ENCODE measurements at regions not wholly inside any gene's neighbourhood (a gene's known extent, or its start where the extent isn't known, plus 50 kb on each side); places are given as distances from the start of the nearest gene placed in this dataset.

DNA sequence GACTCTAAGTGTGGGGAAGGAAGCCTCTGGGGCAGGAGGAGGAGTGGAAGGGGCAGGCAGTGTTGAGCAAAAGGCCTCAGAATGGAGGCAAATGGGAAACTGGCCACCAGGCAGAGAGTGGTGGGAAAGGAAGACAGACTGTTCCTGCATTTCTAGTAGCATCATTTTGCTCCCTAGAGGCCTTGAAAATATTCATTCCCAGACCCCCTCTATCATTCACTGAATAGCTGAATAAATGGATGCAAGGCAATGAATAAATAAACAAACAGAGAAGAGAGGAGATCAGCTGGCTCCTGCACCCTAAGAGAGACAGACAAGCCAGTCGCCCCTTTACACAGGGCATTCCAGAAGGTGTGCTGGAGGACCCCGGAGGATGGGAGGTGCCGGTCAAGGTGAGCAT is 511.9 kb downstream of the BCOR start:
- no peak for DNase-seq (ENCODE audit: low read depth in 2 of 2, low spot score in 1 of 2)

DNA sequence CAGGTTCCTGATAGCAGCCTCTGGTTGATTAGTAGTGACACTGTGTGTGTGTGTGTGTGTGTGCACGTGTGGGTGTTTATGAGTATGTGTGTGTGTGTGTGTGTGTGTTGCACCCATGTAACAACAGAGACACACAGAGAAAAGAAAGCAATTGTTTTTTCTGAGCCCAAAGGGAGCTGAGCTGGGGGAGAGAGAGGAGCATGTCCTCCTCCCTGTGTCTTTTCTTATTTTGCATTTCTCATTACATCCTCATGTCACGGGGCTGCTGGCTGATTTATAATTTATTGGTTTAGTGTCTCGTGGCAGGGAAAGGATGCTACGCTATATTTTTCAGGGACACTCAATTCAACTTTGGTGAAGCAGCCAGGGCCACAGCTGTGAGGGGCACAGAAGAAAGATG is 511.4 kb downstream of the BCOR start:
- DNase-seq (ENCODE audit: low read depth in 2 of 2, low spot score in 1 of 2): no peak

DNA sequence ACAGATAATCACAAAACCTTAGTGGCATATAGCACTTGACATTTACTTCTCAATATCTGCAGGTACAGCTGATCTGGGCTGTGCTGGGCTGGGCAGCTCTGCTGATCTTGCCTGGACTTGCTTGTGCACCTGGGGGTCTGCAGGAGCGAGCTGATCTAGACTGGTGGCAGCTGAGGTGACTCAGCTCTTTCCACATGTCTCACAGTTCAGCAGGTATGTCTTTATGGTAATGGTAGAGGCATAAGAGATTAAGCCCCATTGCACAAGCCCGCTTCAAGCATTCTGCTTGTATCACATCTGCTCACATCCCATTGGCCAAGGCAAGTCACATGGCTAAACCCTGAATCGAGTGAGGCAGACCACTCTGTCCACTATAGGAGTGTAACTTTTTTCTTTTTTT is 506.7 kb downstream of the BCOR start:
- DNase-seq (ENCODE audit: low read depth in 2 of 2, low spot score in 1 of 2): no peak

DNA sequence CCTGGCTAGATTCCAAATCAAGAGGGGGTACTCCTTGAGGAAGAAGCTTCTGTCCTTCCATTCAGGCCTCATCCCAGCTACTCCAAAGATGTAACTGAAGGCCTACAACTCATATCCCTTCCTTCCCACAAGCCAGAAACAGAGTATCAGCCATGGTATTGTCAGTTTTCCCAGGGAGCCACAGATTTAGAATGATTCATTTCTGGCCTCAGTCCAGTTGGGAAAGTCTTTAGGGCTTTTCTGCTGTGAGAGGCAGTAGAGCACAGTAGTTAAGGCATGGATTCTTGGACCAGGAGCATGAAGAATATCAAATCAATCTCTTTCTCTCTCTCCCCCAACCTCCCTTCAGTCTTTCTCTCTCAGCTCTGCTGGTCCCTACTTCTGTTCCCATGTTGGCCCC is 505.0 kb downstream of the BCOR start:
- DNase-seq (ENCODE audit: low read depth in 2 of 2, low spot score in 1 of 2): no peak

DNA sequence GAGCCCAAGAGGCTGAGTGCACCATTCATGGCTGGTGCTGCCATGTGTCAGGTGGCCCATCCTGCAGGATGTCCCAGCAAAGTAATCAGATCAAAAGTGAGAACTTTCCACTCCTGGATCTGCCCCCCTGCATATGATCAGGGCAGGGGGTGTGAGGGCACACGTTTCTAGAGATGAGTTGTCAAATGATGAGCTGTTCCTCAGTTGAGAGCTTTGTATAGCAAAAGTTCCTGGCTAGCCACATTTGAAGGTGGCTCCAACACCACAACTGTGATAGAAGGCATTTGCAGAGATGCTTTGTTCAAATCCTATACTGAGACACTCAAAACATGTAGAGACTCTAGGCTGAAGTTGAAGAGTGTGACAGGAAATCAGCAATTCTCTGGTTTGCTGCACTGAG is 501.8 kb downstream of the BCOR start:
- DNase-seq (ENCODE audit: low read depth in 2 of 2, low spot score in 1 of 2): no peak

DNA sequence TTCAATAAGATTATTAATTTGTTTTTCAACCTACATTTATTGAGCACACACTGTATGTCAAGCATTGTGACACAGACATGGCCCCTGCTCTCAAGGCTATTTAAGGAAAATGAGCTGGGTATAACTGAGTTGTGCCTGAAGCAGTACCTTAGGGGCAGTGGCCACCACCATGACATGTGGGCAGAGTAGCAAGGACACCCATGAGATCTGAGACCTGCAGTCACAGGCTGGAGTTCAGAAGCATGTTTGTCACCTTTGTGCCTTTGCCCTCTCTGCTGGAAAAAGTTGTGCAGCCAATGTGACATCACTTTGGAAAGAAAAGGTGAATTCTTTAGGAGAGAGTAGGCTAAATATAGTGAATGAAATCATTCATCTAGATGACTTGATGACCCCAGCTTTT is 501.3 kb downstream of the BCOR start:
- no peak for DNase-seq (ENCODE audit: low read depth in 2 of 2, low spot score in 1 of 2)

DNA sequence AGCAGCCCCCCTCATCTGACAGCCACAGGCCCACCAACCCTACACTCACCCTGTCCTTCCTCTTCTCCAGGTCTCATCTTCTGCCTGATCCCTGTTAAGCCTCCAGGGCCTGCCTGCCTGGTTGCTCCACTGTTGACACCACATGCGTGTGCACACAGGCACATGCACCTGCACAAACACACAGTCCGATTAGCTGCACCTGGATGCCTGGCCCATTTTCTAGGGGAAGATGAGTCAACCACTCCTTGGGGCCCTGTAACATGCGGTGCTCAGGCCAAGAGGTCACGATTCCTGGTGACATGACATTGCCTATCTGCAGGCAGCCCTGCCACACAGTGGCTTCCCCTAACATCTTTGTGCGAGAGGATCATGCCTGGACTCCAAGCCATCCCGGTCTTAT is 498.4 kb downstream of the BCOR start:
- DNase-seq (ENCODE audit: low read depth in 2 of 2, low spot score in 1 of 2): no peak

DNA sequence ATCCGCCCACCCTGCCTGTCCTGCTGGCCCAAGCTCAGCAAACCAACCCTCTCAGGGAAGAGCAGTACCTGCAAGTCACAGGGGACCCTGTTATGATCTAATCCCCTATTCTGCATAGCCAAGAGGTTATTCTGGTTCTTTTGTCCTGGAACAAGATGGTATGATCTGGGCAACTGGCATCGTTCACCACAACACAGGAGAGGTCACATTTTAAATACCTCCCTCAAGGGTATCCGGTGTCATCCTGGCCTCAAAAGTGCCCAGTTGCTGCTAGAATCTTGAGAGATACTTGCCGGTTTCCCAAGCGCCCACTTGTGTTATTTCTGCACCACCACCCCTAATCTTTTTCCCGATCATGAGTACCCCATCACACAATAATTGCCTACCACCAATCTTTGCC is 497.5 kb downstream of the BCOR start:
- DNase-seq (ENCODE audit: low read depth in 2 of 2, low spot score in 1 of 2): no peak

DNA sequence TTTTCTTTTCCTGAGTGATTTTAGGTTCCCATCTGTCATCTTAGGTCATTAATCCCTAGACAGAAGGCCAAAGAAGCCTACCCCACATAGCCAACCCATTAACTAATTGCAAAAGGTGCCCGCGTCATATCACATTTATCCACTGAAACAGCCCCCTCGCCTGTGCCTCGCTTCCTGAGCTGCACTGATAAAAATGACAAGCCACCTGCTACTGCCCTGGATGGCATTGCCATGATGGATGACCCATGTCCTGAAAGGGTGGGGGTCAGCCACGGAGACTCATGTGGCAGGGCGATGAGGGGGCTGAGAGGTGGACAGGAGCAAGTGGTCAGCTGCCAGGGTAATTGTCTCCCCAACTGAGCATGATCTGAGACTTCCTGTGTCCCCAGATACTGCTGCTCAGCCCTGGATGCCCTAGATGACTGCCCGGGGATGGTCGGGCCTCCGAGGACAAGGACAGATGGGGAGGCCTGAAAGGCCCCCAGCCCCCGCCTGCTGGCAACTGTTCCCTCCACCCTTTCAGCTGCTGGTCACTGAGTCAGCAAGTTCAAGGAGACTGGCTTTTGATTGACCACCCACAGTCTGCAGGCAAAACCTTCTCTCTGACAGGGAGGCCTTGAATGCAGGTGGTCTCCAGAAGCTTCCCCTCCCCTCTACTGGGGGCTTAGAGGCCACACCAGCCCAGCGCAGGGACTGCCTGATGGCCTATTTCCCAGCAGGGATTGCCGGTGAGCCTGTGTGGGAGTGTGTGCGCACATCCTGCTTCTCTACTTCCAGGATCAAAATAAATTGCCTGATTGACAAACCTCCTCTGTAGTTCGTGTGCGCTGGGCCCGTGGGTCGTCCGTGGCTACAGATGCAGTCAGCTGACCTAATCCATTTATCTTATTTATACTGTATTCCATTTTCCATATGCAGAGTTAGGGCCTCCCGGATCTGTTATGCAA is 496.3 kb downstream of the BCOR start:
- DNase-seq (ENCODE audit: low read depth in 2 of 2, low spot score in 1 of 2): no peak

DNA sequence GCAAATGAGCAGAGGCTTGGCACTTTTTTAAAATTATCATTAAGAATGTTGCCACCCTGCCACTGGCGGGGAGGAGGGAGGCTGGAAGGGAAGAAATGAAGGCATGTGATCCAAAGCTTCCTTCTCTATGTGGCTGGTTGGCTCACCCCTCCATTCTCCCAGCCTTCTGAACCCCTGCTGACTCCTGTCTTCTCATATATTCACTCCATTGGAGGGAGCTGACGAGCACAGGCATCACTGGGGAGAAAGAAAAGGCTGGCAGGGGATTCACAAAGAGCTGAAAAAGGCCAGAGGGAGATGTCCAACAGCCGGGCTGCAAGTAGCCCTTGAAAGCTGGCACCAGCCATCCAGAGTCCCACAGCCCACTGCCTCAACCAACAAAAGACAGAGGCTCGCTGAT is 495.6 kb downstream of the BCOR start:
- no peak for DNase-seq (ENCODE audit: low read depth in 2 of 2, low spot score in 1 of 2)

DNA sequence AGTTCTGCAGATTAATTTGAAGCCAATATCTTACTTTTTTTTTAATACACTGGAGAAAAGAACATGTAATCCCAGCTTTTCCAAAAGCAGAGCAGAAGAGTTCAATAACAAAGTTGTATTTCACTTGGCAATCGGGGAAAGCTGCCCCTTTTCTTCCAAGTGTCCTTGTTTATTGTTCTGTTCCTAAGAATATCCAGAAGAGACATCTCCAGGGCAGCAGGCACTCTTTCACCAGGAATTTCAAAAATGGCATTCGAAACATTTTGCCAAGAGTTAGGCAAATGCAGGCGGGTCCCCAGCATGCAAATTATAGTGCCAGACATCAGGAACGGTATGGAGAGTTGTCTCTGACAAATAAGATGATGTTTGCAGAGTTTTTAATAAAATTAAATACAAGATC is 494.5 kb downstream of the BCOR start:
- no peak for DNase-seq (ENCODE audit: low read depth in 2 of 2, low spot score in 1 of 2)

DNA sequence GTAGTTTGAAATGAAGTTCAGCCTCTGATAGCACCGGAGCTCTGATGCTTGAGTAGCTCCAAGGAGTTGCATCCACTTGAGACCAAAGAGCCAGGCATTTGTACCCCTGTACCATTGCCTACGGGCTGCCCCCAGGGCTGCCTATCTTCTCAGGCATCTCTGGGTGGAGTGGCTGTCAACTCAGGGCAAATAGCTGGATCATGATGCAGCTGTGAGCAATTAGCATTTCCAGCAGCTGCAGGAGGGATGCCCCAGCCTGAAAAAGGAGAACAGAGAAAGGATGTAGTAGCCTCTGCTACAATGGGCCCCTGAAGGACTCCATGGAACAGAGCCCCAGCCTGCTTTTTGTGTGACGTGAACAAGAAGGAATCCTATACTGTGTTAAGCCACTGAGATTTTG is 492.6 kb downstream of the BCOR start:
- DNase-seq (ENCODE audit: low read depth in 2 of 2, low spot score in 1 of 2): no peak

DNA sequence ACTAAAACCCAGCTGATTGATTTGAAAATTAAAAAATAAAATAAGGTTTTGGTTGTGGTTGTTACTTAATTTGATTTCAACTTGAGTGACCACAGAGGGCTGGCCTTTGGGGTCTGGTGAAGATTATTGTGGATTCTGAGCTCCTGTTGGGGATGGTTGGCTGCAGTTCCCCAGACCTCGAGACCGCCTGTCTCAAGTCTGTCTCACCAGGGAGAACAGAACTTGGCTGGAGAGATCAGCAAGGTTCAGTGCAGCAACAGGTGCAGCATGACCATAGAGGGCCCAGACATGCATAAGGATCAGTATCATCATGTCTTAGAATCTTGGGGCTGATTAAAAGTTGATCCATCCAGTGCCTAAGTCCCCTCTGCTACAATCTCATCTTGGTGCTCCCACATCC is 491.9 kb downstream of the BCOR start:
- no peak for DNase-seq (ENCODE audit: low read depth in 2 of 2, low spot score in 1 of 2)

DNA sequence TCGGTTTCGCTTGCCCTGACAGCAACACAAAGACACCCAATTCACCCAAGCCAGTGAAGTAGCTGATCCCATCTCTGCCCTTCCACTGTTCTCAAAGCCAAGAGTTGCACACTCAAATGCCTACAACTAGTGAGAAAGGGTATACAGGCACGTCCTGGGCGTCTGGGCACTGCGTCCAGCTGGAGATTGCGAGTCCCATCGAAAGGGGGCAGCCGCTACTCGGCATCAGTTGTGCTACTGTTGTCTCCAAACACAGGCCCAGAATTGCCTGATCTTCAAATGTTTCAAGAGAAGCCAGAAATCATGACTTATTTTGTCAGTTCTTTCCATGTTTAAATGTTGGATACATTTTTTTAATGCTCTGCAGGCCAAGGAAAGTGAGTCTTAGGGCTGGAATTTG is 487.8 kb downstream of the BCOR start:
- no peak for DNase-seq (ENCODE audit: low read depth in 2 of 2, low spot score in 1 of 2)

DNA sequence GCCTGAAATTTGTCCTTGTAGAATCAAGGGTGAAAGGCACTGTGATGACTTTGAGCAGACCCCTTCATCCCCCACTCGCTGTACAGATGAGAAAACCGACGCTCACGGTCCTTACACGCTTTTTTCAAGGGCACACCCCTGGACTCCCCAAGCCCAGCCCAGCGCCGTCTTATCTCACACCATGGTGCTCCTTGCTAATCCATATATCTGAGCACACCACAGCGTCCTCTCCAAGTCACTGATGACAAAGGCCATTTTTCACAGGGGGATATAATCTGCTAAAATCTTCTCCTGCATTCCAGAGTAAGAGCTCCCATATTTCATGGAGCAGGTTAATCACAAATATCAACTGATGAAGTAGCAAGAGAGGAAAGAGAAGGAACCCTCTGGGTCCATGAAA is 486.3 kb downstream of the BCOR start:
- DNase-seq (ENCODE audit: low read depth in 2 of 2, low spot score in 1 of 2): no peak

DNA sequence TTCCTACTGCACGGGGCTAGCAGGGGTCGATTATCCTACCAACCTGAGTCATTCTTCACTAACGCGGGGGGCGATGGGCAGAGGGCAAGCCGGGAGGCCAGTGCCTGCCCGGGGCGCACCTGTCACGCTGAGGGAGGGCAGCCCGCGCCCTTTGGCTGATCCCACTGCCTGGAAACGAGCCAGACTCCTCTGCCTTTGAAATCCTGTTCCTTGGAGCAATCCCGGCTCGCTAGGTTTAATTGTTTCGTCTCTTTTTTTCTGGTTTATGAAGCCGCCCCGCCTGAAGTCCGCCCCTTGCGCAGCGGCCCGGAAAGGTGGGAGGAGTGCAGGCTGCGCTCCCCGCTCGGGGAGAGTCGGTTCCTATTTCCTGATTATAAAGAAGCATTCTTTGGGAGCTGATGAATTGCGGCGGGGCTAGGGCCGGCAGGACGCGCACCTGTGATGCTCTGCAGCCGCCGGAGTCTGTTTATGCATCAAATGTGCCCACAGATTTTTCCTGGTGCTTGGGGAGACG is 484.2 kb downstream of the BCOR start:
- DNase-seq (ENCODE audit: low read depth in 2 of 2, low spot score in 1 of 2): no peak

DNA sequence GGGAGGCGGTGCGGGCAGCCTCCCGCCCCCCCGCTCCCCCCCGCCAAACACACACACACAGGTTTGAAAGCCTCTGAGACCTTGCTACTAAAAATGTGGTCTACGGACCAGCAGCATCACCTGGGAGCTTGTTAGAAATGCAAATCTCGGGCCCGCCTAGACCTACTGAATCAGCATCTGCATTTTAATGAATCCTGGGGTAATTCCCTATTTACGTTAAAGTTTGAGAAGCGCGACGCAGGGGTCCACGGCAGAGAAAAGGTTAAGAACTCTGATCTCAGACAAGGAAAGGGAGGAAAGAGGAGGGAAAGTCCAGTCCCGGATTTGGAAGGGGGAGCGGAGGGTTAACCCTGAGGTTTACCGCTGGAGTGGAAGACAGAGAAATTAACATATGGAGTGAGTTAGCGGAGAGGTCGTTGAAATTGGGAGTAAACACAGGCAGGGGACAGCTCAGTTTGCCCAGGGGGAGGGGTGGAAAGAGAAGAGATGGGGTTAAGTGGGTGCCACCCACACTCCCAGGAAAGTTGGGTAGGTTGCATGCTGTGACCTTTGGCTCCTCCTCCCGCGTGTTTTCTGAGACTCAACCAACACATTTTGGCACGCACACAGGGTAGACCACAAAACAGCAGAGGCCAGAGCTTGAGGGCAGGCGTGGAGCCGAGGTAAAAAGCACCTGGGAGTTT is 483.6 kb downstream of the BCOR start:
- no peak for DNase-seq (ENCODE audit: low read depth in 2 of 2, low spot score in 1 of 2)

DNA sequence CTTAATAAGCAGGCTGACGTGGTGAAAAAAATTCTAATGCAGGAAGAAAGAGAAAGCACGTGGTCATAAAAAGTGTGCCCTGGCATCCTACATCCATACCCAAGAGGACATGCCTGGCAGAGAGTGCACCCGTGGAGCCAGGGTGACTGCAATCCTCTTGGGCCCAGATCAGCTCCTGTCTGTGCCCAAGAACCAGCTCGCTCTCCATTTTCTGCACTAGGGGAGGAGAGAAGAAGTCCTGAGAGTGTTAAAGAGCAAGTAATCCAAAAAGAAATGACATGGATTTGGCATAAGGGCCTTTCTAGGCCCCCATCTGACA is 483.1 kb downstream of the BCOR start:
- no peak for DNase-seq (ENCODE audit: low read depth in 2 of 2, low spot score in 1 of 2)

DNA sequence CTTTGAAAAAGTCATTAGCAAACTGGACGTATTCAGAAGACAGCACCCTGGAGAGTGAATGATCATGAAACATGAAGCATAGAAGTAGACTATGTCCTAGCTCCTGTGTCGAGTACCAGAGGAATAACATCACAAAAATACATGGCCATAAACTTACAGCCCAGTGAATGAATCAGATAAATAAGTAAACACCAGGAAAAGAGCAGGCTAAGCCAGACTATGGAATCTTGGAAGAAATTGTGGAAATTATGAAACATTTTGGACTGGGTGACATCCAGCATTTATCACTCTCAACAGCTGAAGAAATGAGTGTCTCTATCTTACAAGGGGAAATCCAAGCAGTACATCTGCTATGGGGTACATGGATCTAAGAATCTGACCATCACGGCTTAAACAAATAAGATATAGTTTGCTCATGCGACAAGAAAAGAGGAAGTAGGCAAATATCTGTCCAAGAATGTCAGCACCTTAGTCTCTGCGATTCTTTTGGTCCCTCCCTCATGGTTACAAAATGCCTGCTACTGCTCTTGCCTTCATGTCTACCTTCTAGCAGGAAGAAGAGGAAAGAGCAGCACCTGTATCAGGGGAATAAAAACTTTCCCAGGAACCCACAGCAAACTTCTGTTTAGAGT is 481.5 kb downstream of the BCOR start:
- DNase-seq (ENCODE audit: low read depth in 2 of 2, low spot score in 1 of 2): no peak

DNA sequence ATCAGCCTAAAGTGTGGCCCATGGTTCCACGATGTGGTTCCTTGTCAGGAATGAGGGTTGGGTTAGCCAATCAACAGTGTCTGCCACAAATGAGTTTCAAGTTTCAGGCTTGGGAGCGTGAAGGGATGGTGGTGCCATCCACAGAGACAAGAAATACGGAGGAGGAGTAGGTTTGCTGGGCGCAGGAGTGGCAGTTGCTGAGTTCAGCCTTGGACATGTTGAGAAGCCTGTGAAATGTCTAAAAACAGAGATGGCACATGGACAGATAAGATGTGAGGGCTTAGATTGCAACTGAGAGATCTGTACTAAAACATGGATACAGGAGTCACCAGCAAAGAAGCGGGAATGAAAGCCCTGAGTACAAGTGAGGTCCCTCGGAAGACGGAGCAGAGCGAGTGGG is 481.0 kb downstream of the BCOR start:
- DNase-seq (ENCODE audit: low read depth in 2 of 2, low spot score in 1 of 2): no peak

DNA sequence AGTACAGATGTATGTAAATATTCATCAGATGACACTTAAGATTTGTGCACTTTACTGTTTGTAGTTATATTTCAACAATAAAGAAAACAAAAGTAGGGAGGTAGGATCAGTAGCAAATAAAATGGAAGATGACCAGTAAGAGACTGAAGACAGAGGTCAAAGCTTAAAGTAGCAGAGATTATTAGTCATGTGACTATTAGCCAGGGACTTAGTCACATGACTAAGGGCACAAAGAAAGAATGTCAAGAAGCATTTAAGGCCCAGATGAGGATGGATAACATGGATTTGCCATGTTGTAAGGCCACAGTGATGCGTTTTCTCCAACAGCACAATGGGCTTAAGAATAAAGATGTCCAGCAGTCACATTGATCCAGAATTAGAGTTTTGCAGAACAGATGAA is 479.6 kb downstream of the BCOR start:
- DNase-seq (ENCODE audit: low read depth in 2 of 2, low spot score in 1 of 2): no peak
